SK-N-SH (cell line): ENCODE measurements at regions not wholly inside any gene's neighbourhood (a gene's known extent, or its start where the extent isn't known, plus 50 kb on each side); places are given as distances from the start of the nearest gene placed in this dataset.

Experiments
- CTCF ChIA-PET: fragments of 300-600, 350-600 bp; formaldehyde crosslinking; extraction: SDS; loops from one replicate; lab custom pipeline; 2021; lab: Yijun Ruan, JAX
- POLR2A ChIA-PET: fragments of 350-600 bp; sonication (Branson Sonifier 250); formaldehyde crosslinking; extraction: SDS; loops from one replicate; lab custom pipeline; 2020; ENCODE audit warnings: antibody characterized with exemption, inconsistent platforms; lab: Yijun Ruan, JAX
- DNase-seq: peaks from one replicate; pipeline ENCODE4 v3.0.0; 2012
- H2AFZ ChIP-seq: fragments of 200-600 bp; sonication (generic); 2 replicates; pipeline ENCODE4 v1.8.1; 2016; ENCODE audit warnings: antibody characterized with exemption, mild to moderate bottlenecking, low read depth
- H3F3A ChIP-seq: fragments of 200-600 bp; sonication (generic); replicated peaks from 2 replicates; pipeline ENCODE3; 2016; ENCODE audit warnings: antibody characterized with exemption, mild to moderate bottlenecking; ENCODE audit not compliant: insufficient read depth
- H3K27ac ChIP-seq, 2 experiments: fragments of 200-500 bp in 1 of 2; fragments of 200-600 bp in 1 of 2; sonication (Bioruptor generic) in 1 of 2; sonication (generic), shearing (Covaris generic) in 1 of 2; 2 replicates each; pipeline versions ENCODE4 v1.5.1 to v1.6.1; 2014 to 2016; ENCODE audit warnings: low read depth in 2 of 2, inconsistent platforms in 1 of 2, low read length in 1 of 2, mild to moderate bottlenecking in 1 of 2, mixed read lengths in 1 of 2
- H3K27me3 ChIP-seq: fragments of 200-600 bp; sonication (generic), shearing (Covaris generic); 2 replicates; pipeline ENCODE4 v1.6.1; 2016; ENCODE audit warnings: mixed run types; ENCODE audit not compliant: insufficient read depth
- H3K36me3 ChIP-seq, 2 experiments: fragments of 200-500 bp in 1 of 2; fragments of 200-600 bp in 1 of 2; sonication (Bioruptor generic) in 1 of 2; sonication (generic) in 1 of 2; replicated peaks in 1 of 2; 2 replicates each; pipeline versions ENCODE3 to v1.5.1; 2014 to 2016; ENCODE audit warnings: low read length in 1 of 2, mild to moderate bottlenecking in 1 of 2; ENCODE audit not compliant: insufficient read depth in 2 of 2, control insufficient read depth in 1 of 2
- H3K4me1 ChIP-seq, 2 experiments: fragments of 200-500 bp in 1 of 2; fragments of 200-600 bp in 1 of 2; sonication (Bioruptor generic) in 1 of 2; sonication (generic), shearing (Covaris generic) in 1 of 2; 2 replicates each; pipeline versions ENCODE4 v1.5.1 to v1.6.1; 2014 to 2016; ENCODE audit warnings: low read depth in 1 of 2, low read length in 1 of 2, mixed run types in 1 of 2; ENCODE audit not compliant: insufficient read depth in 2 of 2, control insufficient read depth in 1 of 2
- H3K4me2 ChIP-seq: fragments of 200-600 bp; sonication (generic), shearing (Covaris generic); 2 replicates; pipeline ENCODE4 v1.6.1; 2017; ENCODE audit warnings: mixed run types
- H3K4me3 ChIP-seq, 2 experiments: fragments of 200-500 bp in 1 of 2; fragments of 200-600 bp in 1 of 2; sonication (Bioruptor generic) in 1 of 2; sonication (generic), shearing (Covaris generic) in 1 of 2; 2 replicates each; pipeline versions ENCODE4 v1.5.1 to v1.8.1; 2014 to 2016; ENCODE audit warnings: low read depth in 2 of 2, inconsistent platforms in 1 of 2, low read length in 1 of 2, mild to moderate bottlenecking in 1 of 2, mixed read lengths in 1 of 2, moderate library complexity in 1 of 2
- H3K79me2 ChIP-seq: fragments of 200-600 bp; sonication (generic); 2 replicates; pipeline ENCODE4 v1.8.1; 2017; ENCODE audit warnings: mild to moderate bottlenecking; ENCODE audit not compliant: insufficient read depth
- H3K9ac ChIP-seq: fragments of 200-600 bp; sonication (generic); 2 replicates; pipeline ENCODE4 v1.6.1; 2017; ENCODE audit warnings: mixed run types
- H3K9me2 ChIP-seq: fragments of 200-600 bp; sonication (generic); 2 replicates; pipeline ENCODE4 v1.6.1; 2017; ENCODE audit warnings: mixed run types
- H3K9me3 ChIP-seq: fragments of 200-600 bp; sonication (generic); 2 replicates; pipeline ENCODE4 v1.6.1; 2017; ENCODE audit warnings: mixed run types, mild to moderate bottlenecking, moderate library complexity
- H4K20me1 ChIP-seq: fragments of 200-600 bp; sonication (generic); 2 replicates; pipeline ENCODE4 v1.6.1; 2017; ENCODE audit warnings: mild to moderate bottlenecking, mixed run types; ENCODE audit not compliant: insufficient read depth
- CHD2 ChIP-seq: fragments of 150-350 bp; IDR thresholded peaks from 2 replicates; pipeline ENCODE4 v1.6.1; 2018; ENCODE audit warnings: low read length; ENCODE audit not compliant: partially characterized antibody
- ELF1 ChIP-seq: IDR thresholded peaks from 2 replicates; pipeline ENCODE4 v1.4.0; 2012
- EP300 ChIP-seq, 2 experiments: IDR thresholded peaks; 2 replicates each; pipeline versions ENCODE4 v1.4.0 to v1.6.1; 2012; ENCODE audit warnings: borderline replicate concordance in 1 of 2, low read depth in 1 of 2, low read length in 1 of 2
- FOXM1 ChIP-seq: IDR thresholded peaks from 2 replicates; pipeline ENCODE4 v1.4.0; 2012; ENCODE audit warnings: low read depth, mild to moderate bottlenecking
- GABPA ChIP-seq: IDR thresholded peaks from 2 replicates; pipeline ENCODE4 v1.4.0; 2012; ENCODE audit warnings: low read depth, mild to moderate bottlenecking
- GATA2 ChIP-seq: sonication (generic); formaldehyde crosslinking; IDR thresholded peaks from 2 replicates; pipeline ENCODE4 v1.5.0; 2020; ENCODE audit warnings: mild to moderate bottlenecking, missing genetic modification reagents
- JUND ChIP-seq: IDR thresholded peaks from 2 replicates; pipeline ENCODE4 v1.4.0; 2012
- MEF2A ChIP-seq: IDR thresholded peaks from 2 replicates; pipeline ENCODE4 v1.4.0; 2012; ENCODE audit warnings: low read depth, borderline replicate concordance
- NRF1 ChIP-seq: IDR thresholded peaks from 2 replicates; pipeline ENCODE4 v1.6.1; 2012; ENCODE audit warnings: low read depth, mild to moderate bottlenecking, low read length
- RAD21 ChIP-seq: IDR thresholded peaks from 2 replicates; pipeline ENCODE4 v1.6.1; 2012; ENCODE audit warnings: mild to moderate bottlenecking, low read length
- RFX5 ChIP-seq: IDR thresholded peaks from 2 replicates; pipeline ENCODE4 v1.6.1; 2012; ENCODE audit warnings: mild to moderate bottlenecking, improper control_type of control experiment, low read length
- SIN3A ChIP-seq: IDR thresholded peaks from 2 replicates; pipeline ENCODE4 v1.6.1; 2012; ENCODE audit warnings: low read depth, mild to moderate bottlenecking, low read length, moderate library complexity, borderline replicate concordance
- SMC3 ChIP-seq: IDR thresholded peaks from 2 replicates; pipeline ENCODE4 v1.6.1; 2012; ENCODE audit warnings: low read depth, low read length, improper control_type of control experiment
- TAF1 ChIP-seq: IDR thresholded peaks from 2 replicates; pipeline ENCODE4 v1.6.1; 2012; ENCODE audit warnings: low read depth, mild to moderate bottlenecking, low read length, moderate library complexity, borderline replicate concordance
- TEAD4 ChIP-seq: IDR thresholded peaks from 2 replicates; pipeline ENCODE4 v1.4.0; 2012; ENCODE audit warnings: mild to moderate bottlenecking, borderline replicate concordance; ENCODE audit not compliant: insufficient read depth
- YY1 ChIP-seq: IDR thresholded peaks from 2 replicates; pipeline ENCODE4 v1.4.0; 2012; ENCODE audit warnings: low read depth, mild to moderate bottlenecking
- WGBS: methylation state at CpG from one replicate; pipeline ENCODE4 v1.1.6; 2017; ENCODE audit warnings: low lambda C conversion rate; 5-methylcytosine and 5-hydroxymethylcytosine counted together
- TF ChIP-seq, protein P1 (sequence below): fragments of 150-350 bp; IDR thresholded peaks from 2 replicates; pipeline ENCODE4 v1.6.1; 2016; ENCODE audit warnings: mild to moderate bottlenecking, low read depth, low read length
- TF ChIP-seq, protein P2 (sequence below): IDR thresholded peaks from 2 replicates; pipeline ENCODE4 v1.4.0; 2012; ENCODE audit warnings: low read depth, borderline replicate concordance
- TF ChIP-seq, protein P3 (sequence below): IDR thresholded peaks from 2 replicates; pipeline ENCODE4; 2012
- TF ChIP-seq, protein P4 (sequence below): IDR thresholded peaks from 2 replicates; pipeline ENCODE4 v1.4.0; 2012; ENCODE audit warnings: low read depth, borderline replicate concordance

DNA sequence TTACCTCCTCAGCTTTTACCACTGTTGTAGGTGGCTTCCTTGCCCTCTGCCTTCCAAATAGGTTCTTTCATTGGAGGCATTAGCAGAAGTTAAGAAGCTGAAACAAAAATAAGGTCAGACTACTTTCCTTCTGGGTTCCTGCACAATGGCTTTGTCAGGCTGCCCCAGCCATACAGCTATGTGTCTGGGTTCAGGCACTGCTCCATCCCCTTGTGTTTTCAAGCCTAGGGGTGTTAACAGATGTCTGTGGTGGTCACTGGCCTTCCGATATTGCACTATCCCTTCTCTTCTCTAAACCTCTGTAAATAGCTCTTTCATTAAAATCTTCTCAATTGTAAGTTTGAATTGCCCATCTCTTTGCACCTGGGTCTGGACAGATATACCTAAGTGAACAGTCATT, 728.9 kb downstream of the SLC16A7 start:
- no peaks in the 10 kb centered on the region for H3F3A ChIP-seq
- no peaks in the 10 kb centered on the region for H3K27me3 ChIP-seq
- POLR2A ChIA-PET = no interaction called here

DNA sequence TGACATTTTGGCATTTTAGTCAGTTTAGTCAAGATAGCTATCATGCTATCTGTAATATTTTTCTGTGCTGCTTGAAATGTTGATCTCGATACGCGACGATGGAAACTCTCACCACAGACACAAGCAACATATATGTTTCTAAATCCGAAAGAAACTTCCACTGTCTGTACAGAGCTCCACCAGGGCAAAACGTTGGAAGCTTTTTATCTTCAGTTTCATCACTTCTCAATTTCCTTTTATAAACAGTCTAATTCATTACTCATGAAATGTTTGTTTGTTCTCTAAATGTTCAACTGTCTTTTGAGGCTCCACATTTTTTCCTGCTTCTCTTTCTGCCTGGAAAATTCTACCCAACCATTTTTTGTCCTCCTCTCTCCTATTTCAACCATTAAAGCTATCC, 737.6 kb downstream of the SLC16A7 start:
- ChIA-PET CTCF (no interaction called here), POLR2A (no interaction called here)
- Histone ChIP-seq H3K4me3 (no peak overlapping the region), H4K20me1 (no peaks in the 10 kb centered on the region), H3K9ac (no peak overlapping the region), H3F3A (no peaks in the 10 kb centered on the region), H3K4me2 (no peak overlapping the region), H3K4me1 (no peaks in the 10 kb centered on the region), H3K27me3 (no peaks in the 10 kb centered on the region), H3K9me3 (no peaks in the 10 kb centered on the region), H3K36me3 (no peaks in the 10 kb centered on the region), H2AFZ (no peak overlapping the region), H3K79me2 (no peaks in the 10 kb centered on the region), H3K9me2 (no peaks in the 10 kb centered on the region), H3K27ac (no peak overlapping the region)
- DNase-seq = no peak
- WGBS = 5% methylated on average over 6 of the region's 6 CpGs
- TF ChIP-seq JUND (no peak), ELF1 (no peak), GABPA (no peak), EP300 (IDR thresholded peaks at IDR 0.05; ENCODE audit: borderline replicate concordance in 1 of 2, low read depth in 1 of 2, low read length in 1 of 2) (no peak), SIN3A (no peak), FOXM1 (no peak), RFX5 (no peak), NRF1 (no peak)
- TF ChIP-seq, protein P1, sequence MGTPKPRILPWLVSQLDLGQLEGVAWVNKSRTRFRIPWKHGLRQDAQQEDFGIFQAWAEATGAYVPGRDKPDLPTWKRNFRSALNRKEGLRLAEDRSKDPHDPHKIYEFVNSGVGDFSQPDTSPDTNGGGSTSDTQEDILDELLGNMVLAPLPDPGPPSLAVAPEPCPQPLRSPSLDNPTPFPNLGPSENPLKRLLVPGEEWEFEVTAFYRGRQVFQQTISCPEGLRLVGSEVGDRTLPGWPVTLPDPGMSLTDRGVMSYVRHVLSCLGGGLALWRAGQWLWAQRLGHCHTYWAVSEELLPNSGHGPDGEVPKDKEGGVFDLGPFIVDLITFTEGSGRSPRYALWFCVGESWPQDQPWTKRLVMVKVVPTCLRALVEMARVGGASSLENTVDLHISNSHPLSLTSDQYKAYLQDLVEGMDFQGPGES = no peak

More for the DNA sequence above, 728.9 kb downstream of the SLC16A7 start:
- Histone ChIP-seq H3K4me3 (no peak overlapping the region), H2AFZ (no peak overlapping the region), H3K9me3 (no peaks in the 10 kb centered on the region), H4K20me1 (no peaks in the 10 kb centered on the region), H3K4me1 (no peaks in the 10 kb centered on the region), H3K79me2 (no peaks in the 10 kb centered on the region)
- WGBS = 15% methylated on average over 1 of the region's 1 CpG
- TF ChIP-seq TEAD4 (no peak), YY1 (no peak), GABPA (no peak), TAF1 (no peak), GATA2 (CRISPR knock-in tag) (no peak), MEF2A (no peak), FOXM1 (no peak), SMC3 (no peak), RAD21 (no peak), SIN3A (no peak), ELF1 (no peak), CHD2 (no peak)
- TF ChIP-seq, protein P2, sequence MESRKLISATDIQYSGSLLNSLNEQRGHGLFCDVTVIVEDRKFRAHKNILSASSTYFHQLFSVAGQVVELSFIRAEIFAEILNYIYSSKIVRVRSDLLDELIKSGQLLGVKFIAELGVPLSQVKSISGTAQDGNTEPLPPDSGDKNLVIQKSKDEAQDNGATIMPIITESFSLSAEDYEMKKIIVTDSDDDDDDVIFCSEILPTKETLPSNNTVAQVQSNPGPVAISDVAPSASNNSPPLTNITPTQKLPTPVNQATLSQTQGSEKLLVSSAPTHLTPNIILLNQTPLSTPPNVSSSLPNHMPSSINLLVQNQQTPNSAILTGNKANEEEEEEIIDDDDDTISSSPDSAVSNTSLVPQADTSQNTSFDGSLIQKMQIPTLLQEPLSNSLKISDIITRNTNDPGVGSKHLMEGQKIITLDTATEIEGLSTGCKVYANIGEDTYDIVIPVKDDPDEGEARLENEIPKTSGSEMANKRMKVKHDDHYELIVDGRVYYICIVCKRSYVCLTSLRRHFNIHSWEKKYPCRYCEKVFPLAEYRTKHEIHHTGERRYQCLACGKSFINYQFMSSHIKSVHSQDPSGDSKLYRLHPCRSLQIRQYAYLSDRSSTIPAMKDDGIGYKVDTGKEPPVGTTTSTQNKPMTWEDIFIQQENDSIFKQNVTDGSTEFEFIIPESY = no peak
- TF ChIP-seq, protein P3, sequence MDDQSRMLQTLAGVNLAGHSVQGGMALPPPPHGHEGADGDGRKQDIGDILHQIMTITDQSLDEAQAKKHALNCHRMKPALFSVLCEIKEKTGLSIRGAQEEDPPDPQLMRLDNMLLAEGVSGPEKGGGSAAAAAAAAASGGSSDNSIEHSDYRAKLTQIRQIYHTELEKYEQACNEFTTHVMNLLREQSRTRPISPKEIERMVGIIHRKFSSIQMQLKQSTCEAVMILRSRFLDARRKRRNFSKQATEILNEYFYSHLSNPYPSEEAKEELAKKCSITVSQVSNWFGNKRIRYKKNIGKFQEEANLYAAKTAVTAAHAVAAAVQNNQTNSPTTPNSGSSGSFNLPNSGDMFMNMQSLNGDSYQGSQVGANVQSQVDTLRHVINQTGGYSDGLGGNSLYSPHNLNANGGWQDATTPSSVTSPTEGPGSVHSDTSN = no peak
- TF ChIP-seq, protein P4, sequence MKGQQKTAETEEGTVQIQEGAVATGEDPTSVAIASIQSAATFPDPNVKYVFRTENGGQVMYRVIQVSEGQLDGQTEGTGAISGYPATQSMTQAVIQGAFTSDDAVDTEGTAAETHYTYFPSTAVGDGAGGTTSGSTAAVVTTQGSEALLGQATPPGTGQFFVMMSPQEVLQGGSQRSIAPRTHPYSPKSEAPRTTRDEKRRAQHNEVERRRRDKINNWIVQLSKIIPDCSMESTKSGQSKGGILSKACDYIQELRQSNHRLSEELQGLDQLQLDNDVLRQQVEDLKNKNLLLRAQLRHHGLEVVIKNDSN = no peak
- TF ChIP-seq, all 33 proteins: peak for 0
- Histone ChIP-seq H3K9me2 (no peaks in the 10 kb centered on the region), H3K9ac (no peak overlapping the region), H3K4me2 (no peak overlapping the region), H3K36me3 (no peaks in the 10 kb centered on the region), H3K27ac (no peak overlapping the region)
- CTCF ChIA-PET = no interaction called here
- DNase-seq = no peak
